HG03196 (cell line): ENCODE measurements at regions not wholly inside any gene's neighbourhood (a gene's known extent, or its start where the extent isn't known, plus 50 kb on each side); places are given as distances from the start of the nearest gene placed in this dataset.

ENCODE experiments used
- ATAC-seq: cut with Tn5 transposase; IDR thresholded peaks from one replicate; pipeline ENCODE4 v1.9.1; 2021; ENCODE audit not compliant: unreplicated experiment

DNA sequence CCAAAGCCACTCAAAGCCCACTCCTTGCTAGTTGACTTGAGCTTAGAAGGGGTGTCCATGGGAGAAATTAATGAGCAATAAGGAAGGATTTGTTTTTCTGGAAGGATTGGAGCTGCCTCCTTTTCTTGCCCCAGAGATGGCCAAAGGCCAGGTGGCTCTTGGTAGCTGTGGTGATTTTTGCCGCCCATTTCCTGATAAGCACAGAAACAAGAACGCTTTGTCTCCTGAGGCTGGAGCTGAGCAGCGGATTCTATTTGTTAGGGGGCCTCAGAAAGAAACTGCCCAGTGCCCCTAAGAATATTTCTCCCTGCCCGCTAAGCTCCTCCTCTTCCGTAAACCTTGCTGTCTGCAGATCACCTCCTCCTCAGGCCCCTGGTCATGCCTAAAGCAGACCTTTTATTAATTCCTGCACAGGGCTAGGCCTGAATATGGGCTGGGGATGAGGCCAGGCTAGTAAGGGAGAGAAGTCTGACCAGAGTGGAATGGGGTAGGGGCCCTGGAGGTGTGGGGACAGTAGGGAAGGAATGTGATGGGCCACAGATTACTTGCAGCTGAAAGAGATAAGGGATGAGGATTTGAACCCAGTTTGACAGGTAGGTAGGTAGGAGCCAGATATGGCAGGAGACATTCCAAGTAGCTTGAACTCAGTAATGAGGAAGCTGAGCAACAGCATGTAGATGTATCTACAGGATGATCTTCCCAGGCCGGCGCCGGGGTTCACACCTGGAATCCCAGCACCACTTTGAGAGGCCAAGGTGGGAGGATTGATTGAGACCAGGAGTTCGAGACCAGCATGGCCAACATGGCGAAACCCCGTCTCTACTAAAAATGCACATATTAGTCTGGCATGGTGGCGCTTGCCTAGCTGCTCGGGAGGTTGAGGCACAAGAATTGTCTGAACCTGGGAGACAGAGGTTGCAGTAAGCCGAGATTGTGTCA lies 71.2 kb upstream of the NAA20 start:
- no peak for ATAC-seq

GRCh38 chr20:19947611-19948264 lies 69.4 kb upstream of the NAA20 start:
- no peak for ATAC-seq

DNA sequence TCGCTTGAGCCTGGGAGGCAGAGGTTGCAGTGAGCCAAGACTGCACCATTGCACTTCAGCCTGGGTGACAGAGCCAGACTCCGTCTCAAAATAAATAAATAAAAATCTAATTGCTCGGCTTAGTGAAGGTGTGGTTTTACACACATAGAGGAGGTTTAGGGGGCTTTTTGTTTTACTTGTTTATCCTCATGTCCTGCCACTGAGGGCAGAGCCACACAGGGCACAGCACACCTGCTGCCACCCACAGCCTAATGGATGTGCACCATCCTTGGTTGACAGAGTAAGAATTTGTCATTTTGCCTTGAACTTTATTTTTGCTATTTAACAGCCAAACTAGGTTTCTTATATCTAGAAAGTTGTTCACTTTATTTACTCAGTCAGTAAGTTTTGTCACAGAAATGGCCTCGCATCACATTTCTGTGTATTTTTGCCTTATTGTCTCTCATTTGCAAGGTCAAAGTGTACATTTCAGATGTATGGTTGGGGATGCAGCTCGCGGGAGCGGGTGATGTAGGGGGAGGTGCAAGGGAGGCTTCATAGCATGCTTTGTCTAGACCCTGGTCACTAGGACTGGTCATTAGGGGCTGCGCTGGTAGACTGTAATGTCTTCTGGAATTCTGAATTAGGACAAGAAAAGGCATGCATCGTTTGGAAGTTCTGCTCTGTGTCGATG lies 67.8 kb upstream of the NAA20 start:
- no peak for ATAC-seq

GRCh38 chr20:19950042-19950441 lies 67.1 kb upstream of the NAA20 start:
- no peak for ATAC-seq

- ATAC-seq, result no peak
Measured at GRCh38 chr20:19952392-19952791, 64.8 kb upstream of the NAA20 start.

- ATAC-seq, result no peak
Measured at GRCh38 chr20:19953606-19954005, 63.6 kb upstream of the NAA20 start.

- ATAC-seq, result no peak
Measured at GRCh38 chr20:19956976-19957375, 60.2 kb upstream of the NAA20 start.

- ATAC-seq, result no peak
Measured at GRCh38 chr20:19958219-19958618, 58.9 kb upstream of the NAA20 start.

DNA sequence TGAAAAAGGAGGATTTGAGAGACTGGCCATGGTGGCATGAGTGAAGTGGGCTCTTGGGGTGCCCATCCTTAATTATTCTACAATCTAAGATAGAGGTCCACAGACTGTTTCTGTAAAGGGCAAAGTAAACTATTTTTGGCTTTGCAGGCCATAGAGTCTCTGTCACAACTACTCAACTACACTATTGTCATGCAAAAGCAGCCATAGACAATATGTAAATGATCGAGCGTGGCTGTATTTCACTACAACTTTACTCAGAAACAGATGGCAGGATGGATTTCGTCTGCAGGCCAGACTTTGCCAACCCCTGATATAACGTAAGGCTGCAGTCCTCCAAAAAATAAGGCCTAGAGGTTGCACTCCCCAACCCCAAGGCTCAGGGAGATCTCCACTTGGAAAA lies 58.2 kb upstream of the NAA20 start:
- no peak for ATAC-seq

- no peak for ATAC-seq
Measured at GRCh38 chr20:19960745-19961144, 56.4 kb upstream of the NAA20 start.

DNA sequence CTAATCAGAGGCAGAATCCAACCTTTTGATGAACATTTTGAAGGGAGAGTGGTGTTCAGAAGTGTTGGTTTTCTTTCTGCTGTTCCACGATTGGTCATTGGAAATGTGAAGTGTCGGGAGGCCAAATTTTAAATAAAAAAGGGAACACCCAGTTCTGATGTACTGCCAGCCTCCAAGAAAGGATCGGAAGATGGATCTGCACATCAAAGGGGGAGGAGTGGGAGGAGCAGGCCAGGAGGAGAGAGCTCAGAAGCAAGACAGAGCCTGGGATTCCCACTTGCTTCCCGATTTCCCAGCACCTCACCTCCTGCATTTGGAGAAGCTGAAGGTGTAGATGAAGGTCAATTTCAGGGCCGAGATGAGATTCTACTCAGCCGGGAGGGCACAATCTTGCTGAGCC lies 55.9 kb upstream of the NAA20 start:
- no peak for ATAC-seq

DNA sequence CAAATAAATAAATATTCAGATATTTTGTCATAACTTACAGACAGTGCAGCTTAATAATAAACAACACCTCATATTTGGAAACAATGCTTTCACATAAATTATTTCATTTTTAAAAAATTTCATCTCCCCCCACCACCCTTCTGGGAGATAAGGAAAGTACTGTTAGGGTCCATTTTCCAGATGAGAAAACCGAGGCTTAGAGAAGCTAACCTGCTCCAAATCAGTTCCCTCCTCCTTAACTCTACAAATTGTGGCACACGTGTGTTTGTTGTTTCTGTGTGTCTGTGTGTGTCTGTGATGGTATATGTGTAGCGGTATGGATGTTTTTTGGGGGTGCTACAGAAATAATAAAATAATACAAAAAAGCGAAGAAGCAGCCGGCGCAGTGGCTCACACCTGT lies 54.2 kb upstream of the NAA20 start:
- ATAC-seq, result no peak

GRCh38 chr20:19964289-19965265 lies 52.6 kb upstream of the NAA20 start:
- no peak for ATAC-seq

GRCh38 chr20:19966840-19967239 lies 50.3 kb upstream of the NAA20 start:
- no peak for ATAC-seq
